ENCODE measurements at regions not wholly inside any gene's neighbourhood (a gene's known extent, or its start where the extent isn't known, plus 50 kb on each side); places are given as distances from the start of the nearest gene placed in this dataset.

DNA sequence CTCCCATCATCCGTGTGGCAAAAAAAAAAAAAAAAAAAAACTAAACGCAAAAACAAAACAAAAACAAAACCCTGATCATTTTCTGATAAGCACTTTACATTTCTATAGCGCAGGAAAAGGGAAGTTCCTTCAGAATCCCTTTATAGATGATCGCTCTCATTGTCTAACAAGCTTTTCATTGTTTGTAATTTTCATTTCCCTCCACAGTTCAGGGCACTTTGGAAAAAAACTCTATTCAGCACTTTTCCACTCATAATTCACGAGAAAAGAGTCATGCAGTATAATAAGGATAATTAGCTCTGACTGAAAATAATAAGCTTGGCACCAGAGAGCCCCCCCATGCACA lies 89.4 kb upstream of the ATXN1 start:
- DNase-seq, result no peak

DNA sequence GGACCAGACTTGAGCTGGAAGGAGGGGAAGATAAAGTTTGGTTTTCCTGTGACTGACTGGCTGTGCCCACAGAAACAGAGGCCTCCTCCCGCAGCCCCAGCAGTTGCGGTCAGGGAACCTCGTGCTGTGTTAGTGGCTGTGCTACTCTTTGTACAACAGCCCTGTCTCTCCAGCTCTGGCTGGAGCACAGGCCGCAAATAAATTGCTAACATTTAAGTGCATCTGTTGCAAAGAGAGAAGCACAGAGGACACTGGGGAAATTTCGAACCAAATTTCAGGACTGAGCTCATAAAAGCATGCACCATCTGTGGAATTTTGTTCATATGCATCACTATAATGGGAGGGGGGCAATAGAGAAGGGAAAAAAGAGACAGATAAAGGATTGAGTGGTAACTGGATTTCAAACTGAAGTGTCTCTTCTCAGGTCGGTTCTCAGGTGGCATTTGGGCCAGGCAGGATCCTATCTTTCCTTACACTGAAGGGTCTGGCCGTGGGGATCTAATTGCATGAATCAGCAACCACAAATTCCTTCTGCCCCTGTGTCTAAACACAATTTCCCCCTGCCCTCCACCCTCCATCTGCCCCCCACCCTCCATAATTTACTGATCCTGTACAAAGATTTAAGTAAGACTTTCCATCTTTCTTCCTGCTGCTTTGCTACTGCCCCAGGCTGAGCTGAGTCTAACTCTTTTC lies 88.9 kb upstream of the ATXN1 start:
- no peak for DNase-seq

DNA sequence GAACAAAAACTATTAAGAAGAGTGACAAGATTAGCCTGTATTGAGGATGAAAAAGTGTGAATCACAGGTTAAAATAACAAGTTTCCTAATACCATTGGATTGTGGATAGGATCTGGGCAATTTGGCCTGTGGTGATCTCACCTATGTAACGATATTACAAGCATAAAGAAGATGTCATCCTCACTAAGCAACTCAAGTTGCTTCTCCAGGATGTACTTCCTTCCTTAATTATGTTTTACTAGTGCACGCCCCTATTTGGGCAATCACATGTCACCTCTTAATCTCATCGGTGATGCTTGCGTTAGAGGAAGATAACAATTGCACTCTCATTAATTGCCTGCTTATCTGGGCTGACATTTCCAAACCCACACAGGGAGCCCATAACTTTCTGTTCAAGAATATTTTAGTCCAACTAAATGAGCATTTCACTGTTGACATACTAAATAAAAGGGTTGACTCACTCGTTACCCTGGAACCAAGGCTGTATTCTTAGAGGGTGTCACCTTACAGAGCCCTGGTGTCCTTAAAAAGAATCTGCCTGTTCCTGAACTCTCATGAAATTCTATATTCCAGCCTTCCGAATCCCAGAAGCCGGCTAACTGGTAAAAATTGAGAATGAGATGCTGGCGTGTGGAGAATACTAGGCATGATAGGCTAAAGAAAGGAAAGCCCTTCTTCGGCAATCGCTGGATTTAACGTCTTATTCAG lies 88.2 kb upstream of the ATXN1 start:
- DNase-seq, result no peak

DNA sequence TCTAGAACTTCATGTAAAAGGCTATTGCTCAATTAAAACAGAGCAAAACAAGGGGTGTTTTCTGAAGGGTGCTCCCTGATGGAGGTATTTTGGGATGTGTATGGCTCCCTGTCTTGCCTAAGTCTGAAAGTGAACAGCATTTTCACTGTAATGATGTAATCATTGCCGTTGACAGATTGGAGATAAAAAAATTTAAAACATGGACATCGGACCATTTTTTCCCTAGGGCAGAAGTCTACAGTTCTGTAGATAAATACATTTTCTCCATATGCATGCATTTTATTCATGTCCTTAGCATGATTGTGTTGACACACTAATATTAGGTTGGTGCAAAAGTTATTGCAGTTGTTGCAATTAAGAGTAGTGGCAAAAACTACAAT lies 85.1 kb upstream of the ATXN1 start:
- DNase-seq, result no peak

DNA sequence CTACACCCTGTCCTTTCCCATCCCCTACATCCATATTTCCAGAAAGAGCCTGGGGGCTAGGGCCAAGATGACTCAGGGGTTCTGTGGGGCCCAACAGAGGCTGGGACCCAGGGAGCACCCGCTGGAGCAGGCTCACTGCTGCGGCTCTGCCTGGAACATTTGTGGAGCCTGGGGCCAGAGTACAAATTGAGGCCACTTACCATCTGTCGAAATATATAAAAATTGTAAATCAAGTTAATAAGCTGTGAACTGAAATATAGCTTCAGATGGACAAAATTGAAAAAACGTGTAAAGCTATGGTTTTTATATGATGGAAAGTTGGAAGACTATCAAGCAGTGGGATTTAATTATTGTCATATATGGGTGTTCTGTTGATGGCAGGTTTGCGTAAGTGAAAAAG lies 82.9 kb upstream of the ATXN1 start:
- no peak for DNase-seq

DNA sequence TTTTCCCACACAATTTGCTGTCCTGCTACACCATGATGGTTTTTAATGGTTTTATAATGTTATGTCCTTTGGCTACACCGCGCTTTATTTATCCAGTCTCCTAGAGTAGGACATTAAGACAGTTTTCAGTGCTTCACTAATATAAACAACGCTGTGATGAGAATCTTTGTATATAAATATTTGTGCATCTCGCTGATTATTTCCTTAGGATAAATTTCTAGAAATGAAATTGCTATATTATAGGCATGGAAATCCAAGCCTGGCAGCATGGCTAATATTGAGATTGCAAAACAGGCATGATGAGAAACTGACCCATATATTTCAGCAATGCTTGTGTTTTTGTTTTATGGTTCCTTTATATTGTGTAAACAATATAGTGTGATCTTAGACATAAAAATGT lies 81.4 kb upstream of the ATXN1 start:
- DNase-seq, result no peak

DNA sequence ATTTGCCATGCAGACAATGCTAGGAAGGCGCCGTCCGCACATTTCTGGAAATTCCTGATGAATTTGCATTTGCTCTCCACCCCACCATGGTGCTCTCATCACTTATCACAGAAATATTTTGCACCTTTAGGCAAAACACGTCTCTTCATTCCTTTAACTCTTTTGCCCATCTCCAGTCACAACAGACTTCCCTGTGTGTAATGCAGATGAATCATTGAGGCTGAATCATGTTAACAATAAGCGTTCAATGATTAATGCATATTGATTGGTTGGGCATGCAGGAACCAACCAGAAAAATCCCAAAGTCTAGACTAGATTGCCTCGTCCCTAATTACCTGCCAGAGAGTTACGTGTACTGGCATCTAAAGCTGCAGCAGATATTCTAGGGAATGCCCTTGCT lies 80.0 kb upstream of the ATXN1 start:
- DNase-seq, result no peak

DNA sequence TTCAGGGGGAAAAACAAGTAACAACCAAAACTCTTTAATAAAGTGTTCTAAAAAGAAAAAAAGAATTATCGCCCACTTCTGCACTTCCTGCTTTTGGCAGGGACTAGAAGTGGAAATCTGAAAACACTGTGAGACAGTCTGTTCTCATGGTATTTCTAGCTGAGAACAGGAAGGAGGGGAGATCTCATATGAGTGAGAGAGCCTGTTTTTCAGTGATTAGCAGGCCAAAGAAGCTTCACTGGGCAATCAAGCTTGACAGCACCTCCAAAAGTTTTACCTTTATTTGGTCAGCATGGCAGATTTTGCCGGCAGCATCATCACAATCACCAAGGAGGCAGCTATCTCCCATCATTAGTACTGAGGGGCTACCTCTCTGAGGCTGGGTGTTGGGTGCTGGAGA lies 79.5 kb upstream of the ATXN1 start:
- DNase-seq, result no peak

DNA sequence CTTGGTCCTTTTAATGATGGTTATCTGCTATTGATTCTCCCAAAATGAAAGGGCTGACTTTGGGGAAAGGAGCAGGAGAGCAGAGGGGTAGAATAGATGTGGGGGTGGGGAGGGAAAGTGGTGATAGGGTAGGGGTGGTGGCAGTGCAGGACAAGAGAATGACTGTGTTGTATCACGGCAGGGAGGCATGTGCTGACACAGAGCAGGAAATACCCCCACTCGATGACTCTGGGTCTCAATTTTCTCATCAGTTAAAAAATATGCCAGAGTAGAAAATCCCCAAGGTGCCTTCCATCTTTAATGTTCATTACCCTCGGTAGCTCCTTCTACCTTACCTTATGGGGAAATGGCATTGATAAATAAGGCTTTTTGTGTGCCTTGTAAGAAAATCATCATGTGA lies 79.0 kb upstream of the ATXN1 start:
- no peak for DNase-seq

DNA sequence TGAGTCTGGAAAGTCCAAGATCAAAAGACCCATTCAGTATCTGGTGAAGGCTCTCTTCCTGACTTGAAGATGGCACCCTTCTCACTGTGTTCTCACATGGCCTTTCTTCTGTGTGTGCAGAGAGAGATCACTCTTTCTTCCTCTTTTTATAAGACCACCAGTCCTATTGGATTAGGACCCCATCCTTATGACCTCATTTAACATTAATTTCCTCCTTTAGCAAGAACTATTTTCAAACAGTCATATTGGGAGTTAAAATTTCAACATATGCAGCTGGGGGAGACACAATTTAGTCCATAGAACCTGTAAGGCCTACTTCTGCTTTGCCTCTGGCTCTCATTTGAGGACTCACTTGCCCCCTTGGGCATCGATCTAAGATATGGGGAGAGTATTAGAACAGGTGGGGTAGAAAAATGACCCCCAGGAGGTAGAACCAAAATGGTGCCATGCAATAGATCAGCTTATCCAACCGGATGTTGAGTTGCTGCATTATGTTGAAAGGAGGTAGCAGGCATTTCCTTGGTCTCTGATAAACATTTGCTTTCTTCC lies 78.4 kb upstream of the ATXN1 start:
- DNase-seq, result no peak

DNA sequence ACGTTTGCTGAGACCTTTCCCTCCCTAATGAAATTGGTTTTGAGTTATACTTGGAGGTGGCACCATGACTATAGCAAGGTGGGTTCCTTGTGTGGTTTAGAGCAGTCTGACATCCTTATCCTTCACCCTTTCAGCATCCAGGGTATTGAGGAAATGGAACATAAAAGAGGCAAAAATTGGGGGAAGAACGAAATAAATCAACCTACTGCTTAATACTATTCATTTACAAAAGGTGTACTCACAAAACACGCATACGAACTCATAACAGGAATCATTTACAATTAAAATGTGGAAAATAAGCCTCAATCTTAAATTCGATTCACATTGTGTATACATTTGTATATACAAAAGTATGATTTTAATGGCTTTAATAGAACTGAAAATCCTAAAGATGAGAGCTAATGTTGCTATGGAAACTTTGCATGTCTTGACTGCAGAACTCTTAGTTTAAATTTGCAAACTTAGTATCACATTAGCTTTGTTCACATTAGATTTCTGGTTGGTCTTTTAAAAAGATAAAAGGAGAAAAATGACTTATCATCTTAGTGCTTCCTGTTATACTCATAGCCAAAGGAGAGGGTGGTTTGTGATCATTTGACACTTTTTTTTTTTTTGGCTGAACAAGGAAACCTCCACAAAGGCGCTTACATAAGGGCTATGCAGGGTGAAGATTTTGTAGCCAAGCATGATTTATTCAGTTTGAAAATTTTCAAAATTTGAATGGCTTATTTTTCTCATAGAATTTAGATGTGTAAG lies 76.1 kb upstream of the ATXN1 start:
- no peak for DNase-seq

DNA sequence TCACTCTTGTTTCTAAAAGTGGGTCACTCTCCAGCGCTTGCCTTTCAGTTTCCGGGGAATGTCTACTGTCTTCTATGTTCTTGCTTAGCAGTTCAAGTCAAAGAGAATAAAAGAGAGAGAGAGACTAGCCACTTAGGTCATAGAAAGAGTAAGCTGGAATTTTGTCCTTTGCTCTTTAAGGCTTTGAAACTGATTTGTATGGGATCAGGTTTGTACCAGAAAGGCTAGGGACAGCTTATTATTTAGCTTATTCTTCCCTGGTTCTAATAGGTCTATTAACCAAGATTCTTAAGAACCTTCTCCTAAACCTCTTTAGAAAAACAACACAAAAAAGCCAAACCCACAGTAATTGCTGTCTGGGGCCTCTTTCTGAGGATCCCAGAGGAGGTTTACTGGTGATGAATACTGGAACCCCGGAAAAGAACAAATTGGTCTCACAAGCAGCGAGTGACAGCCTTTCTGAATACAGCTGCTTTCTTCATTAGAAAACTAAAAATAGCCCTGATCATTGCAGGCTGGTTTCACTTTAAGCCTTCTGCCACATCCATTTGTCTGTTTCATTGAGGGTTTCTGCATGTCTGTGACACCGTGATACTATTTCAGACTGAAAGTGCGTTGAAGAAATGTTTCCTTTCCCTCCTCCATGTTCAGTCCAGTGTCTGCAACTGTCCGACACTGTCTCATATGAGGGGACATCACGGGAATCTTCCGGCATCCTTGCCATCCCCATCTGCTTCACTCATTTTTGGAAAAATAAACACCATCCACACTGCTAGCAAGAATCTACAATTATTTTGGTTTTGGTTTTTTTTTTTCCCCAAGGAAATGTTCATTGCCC lies 75.1 kb upstream of the ATXN1 start:
- DNase-seq, result no peak

DNA sequence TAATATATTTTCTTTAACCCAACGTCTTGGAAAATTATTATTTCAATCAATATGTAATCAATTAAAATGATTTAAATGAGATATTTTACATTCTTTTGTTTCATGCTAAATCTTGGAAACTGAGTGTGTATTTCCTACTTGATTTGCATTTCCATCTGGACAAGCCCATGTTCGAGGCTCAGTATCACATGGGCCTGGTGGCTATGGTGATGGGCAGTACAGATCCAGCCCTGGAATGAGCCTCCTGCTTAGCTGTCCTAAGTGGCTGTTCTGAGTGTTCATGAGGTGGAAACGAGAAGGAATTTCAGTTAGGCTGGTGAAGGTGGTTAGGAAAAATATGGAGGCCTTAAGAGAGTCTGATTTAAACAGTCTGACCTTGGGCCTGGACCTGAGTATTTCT lies 73.0 kb upstream of the ATXN1 start:
- no peak for DNase-seq

DNA sequence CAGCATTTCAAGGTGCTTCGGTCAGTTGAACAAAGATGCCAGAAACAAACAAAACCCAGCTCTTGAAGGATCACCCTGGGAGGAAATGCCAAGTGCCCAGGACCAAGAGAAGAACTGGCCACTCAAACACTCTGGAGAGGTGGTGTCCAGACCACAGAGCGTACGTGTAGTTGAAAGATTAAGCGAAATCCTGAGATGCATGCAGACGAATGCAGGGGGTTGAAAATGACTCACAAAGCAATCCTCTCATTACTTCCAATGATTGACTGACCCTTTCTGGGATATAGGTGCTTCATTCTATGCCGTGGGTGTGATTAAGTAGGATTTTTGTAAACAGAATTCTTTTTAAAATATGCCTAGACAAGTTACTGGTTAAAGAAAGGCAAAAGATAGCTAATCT lies 71.5 kb upstream of the ATXN1 start:
- no peak for DNase-seq

DNA sequence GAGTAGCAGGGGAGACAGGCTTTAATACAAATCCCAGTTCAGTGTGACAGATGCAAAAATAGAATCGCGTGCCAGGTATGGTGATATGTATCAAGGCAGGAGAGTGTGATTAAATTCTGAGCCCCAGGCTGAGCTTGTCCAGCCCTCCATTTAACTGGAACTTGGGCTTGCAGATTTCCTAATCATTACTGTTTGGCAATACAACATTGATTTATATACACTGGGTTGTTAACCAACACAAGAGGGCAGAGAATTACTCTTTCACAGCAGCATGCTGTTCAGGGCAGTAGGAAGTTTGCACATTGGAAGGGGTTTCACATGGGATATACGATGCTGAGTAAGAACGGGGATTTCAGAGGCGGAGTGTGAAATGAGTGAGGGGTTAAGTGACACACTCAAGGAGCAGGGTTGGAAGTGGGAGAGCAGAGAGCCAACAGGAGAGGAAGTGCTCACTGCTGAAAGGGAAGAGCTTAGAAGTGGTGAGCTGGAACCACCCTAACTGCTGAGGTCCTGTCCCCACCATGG lies 70.8 kb upstream of the ATXN1 start:
- DNase-seq, result no peak

DNA sequence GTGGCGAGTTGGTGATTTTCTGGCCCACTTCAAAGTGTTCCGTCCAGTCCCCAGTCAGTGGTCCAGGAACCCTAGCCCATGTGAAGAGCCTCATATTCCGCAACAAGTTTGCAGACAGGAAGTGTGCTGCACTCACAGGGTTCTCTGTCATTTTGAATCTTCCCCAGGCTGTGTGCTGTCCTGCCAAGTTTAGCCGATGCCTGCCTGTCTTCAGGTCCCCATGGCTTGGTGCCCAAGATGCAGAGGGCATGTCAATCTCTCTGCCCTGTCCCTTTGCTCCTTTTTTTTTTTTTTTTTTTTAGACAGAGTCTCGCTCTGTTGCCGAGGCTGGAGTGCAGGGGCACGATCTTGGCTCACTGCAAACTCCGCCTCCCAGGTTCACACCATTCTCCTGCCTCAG lies 69.9 kb upstream of the ATXN1 start:
- no peak for DNase-seq

DNA sequence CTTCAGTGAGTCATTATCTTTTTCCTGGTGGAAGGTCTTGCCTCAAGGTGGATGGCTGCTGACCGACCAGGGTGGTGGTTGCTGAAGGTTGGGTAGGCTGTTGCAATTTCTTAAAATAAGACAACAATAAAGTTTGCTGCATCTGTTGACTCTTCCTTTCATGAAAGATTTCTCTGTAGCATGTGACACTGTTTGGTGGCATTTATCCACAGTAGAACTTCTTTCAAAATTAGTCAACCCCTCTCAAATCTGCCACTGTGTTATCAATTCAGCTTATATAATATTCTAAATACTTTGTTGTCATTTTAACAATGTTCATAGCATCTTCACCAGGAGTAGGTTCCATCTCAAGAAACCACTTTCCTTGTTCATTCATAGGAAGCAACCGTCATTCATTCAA lies 66.8 kb upstream of the ATXN1 start:
- DNase-seq, result no peak

DNA sequence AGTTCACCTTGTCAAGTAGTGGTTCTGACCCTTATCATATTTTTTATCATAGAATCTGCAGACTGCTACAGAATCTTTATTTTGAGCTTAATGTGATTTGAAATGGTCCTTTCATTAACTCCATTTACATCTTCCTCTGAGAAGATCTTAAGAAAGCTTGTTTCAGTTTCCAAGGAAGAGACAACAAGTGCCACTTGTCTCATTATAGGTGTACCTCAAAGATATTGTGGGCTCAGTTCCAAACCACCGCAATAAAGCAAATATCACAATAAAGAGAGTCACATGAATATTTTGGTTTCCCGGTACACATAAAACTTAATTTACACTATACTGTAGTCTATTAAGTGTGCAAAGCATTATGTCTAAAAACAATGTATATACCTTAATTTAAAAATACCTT lies 66.4 kb upstream of the ATXN1 start:
- DNase-seq, result no peak

DNA sequence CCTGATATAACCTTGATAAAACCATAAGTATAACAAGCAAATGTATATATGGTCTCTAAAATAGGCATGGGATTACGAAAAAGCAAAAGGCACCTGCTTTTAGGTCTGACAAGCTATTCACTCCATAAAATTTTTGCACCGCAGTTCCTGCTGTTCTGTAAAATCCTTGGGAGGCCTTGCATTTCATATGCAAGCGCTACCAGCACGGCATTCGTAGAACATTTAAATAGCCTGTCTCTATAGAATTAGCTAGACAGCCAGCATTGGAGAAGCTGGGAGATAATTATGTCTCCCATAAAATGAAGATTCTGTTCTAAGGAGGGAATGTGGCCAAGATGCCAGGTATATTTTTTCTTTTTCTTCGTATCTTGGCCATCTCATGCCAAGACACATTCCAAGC lies 64.5 kb upstream of the ATXN1 start:
- no peak for DNase-seq

DNA sequence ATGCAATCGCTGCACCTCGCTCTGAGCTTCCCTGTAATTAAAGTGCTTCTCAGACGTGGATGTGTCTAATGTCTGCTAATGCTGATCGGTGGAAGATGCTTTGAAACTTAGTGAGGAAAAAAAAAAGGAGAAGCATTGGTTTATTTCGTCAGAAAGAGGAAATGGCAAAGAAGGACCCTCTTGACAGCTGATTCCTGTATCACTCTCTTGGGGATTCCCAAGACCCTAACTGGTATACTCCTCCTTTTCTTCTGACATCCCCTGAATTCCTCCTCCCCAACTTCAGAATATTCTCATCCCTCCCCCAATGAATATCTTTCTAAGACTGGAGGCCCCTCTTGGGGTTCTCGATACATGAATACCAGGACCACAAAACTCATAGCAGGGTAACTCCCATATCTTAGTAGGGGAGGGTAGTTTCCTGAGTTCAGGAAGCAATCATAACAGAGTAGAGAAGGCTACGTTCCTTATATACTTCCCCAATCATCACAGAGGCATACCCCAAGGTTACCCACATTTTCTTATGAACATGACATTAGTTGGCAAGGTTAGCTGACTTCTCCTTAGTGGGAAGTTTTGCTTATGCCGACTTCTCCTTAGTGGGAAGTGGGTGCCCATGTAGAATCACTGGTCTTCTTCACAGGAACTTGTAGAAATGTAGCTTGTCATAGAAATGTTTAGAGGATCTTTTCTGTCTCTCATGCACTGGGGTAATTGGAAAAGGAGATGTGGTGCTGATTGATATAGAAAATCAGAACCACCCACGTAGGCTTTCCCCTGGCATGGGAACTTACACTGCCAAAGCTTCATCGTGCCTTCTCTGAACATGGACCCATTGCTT lies 63.8 kb upstream of the ATXN1 start:
- DNase-seq, result no peak

DNA sequence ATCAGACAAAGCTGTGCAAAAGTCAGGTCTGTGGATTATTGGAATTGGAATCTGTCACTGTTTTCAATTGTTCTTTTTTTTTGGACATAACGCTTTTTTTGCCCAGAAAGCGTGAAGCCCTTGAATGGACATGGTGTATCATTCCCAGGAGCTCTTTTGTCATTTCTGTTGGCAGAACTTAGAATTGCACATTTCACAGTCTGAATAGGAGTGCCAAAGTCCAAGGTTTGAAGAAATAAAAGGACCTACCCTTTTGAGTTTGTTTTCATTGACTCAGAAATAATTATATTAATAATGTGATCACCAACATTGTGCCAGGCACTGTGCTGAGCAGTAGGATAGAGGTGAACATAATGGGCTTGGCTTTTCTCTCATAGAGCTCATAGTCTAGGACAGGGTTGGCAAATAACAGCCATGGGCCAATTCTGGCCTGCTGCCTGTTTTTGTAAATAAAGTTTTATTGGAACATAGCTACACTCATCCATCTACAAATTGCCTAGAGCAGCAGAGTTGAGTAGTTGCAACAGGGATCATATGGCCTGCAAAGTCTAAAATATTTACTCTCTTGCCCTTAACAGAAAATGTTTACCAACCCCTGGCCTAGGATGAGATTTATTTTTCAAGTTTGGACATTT lies 62.6 kb upstream of the ATXN1 start:
- no peak for DNase-seq

All from activated effector memory CD4-positive, alpha-beta T cell treated with anti-CD3 and anti-CD28 coated beads, Interleukin-2, amount 50 U/mL, for 16 hours (primary cell).